Cerebellar nuclear complex (tissue), 1 donor: ENCODE measurements at regions not wholly inside any gene's neighbourhood (a gene's known extent, or its start where the extent isn't known, plus 50 kb on each side); places are given as distances from the start of the nearest gene placed in this dataset.

Experiments used
- DNase-seq, 2 experiments: peaks; one replicate each; lab custom pipeline; 2025; lab: John Stamatoyannopoulos, UW

GRCh38 chr20:24106150-24106800 lies 117.7 kb upstream of the GGTLC1 start:
- DNase-seq, result no peak

- DNase-seq, result no peak
Measured at GRCh38 chr20:24102749-24103333, 114.3 kb upstream of the GGTLC1 start.

GRCh38 chr20:24102290-24102689 lies 113.7 kb upstream of the GGTLC1 start:
- DNase-seq, result no peak

GRCh38 chr20:24100370-24101011 lies 111.9 kb upstream of the GGTLC1 start:
- DNase-seq, result no peak

GRCh38 chr20:24098886-24099285 lies 110.3 kb upstream of the GGTLC1 start:
- no peak for DNase-seq

GRCh38 chr20:24097506-24098245 lies 109.1 kb upstream of the GGTLC1 start:
- DNase-seq, result no peak

- no peak for DNase-seq
Measured at GRCh38 chr20:24096864-24097450, 108.4 kb upstream of the GGTLC1 start.

GRCh38 chr20:24096264-24096663 lies 107.7 kb upstream of the GGTLC1 start:
- DNase-seq, result no peak

GRCh38 chr20:24095756-24096155 lies 107.2 kb upstream of the GGTLC1 start:
- DNase-seq, result no peak

- no peak for DNase-seq
Measured at GRCh38 chr20:24095303-24095702, 106.7 kb upstream of the GGTLC1 start.

- no peak for DNase-seq
Measured at GRCh38 chr20:24089576-24089975, 101.0 kb upstream of the GGTLC1 start.

- DNase-seq, result no peak
Measured at GRCh38 chr20:24086121-24086520, 97.5 kb upstream of the GGTLC1 start.

GRCh38 chr20:24084281-24084680 lies 95.7 kb upstream of the GGTLC1 start:
- DNase-seq, result no peak

- no peak for DNase-seq
Measured at GRCh38 chr20:24081077-24081476, 92.5 kb upstream of the GGTLC1 start.

- DNase-seq, result no peak
Measured at GRCh38 chr20:24079661-24080412, 91.3 kb upstream of the GGTLC1 start.

GRCh38 chr20:24077145-24077544 lies 88.6 kb upstream of the GGTLC1 start:
- no peak for DNase-seq

GRCh38 chr20:24070679-24071078 lies 82.1 kb upstream of the GGTLC1 start:
- no peak for DNase-seq

GRCh38 chr20:24066076-24066700 lies 77.6 kb upstream of the GGTLC1 start:
- DNase-seq, result no peak

GRCh38 chr20:24064915-24065314 lies 76.3 kb upstream of the GGTLC1 start:
- DNase-seq, result no peak

GRCh38 chr20:24064092-24064491 lies 75.5 kb upstream of the GGTLC1 start:
- DNase-seq, result no peak

- no peak for DNase-seq
Measured at GRCh38 chr20:24063100-24063499, 74.5 kb upstream of the GGTLC1 start.
